Endothelial cell of umbilical vein (primary cell): ENCODE measurements at regions not wholly inside any gene's neighbourhood (a gene's known extent, or its start where the extent isn't known, plus 50 kb on each side); places are given as distances from the start of the nearest gene placed in this dataset.

Experiments
- BruUV-seq: library from RNA; stranded (reverse); fragments of 400-500 nt; replicated peaks from 2 replicates; lab custom pipeline; 2021; lab: Mats Ljungman, UMichigan
- CTCF ChIA-PET: fragments of 300-600, 350-600 bp; sonication (Branson Sonifier 250); formaldehyde crosslinking; loops from one replicate; lab custom pipeline; 2021; ENCODE audit warnings: antibody characterized with exemption, inconsistent platforms; lab: Charles Lee
- POLR2A ChIA-PET: fragments of 300-600, 350-600 bp; sonication (Branson Sonifier 250); formaldehyde crosslinking; loops from one replicate; lab custom pipeline; 2021; ENCODE audit warnings: antibody characterized with exemption, inconsistent platforms; lab: Charles Lee
- DNase-seq: peaks from one replicate; pipeline ENCODE4 v3.0.0-alpha.2; 2011; ENCODE audit warnings: low read depth, low spot score
- FAIRE-seq: peaks from 2 replicates; lab custom pipeline; 2011; peaks lifted over from hg19 to GRCh38; lab: Jason Lieb, UNC
- H2AFZ ChIP-seq: 2 replicates; pipeline ENCODE4 v1.6.0; 2012; ENCODE audit warnings: low read depth, low read length, control low read depth, inconsistent platforms
- H3K27ac ChIP-seq: 2 replicates; pipeline ENCODE4 v1.5.1; 2011; ENCODE audit warnings: low read depth, mild to moderate bottlenecking, control low read depth, low read length, moderate library complexity; ENCODE audit not compliant: insufficient read depth
- H3K27me3 ChIP-seq, 2 experiments: 2 replicates each; pipeline versions ENCODE4 v1.6.0 to v1.6.1; 2011; ENCODE audit warnings: low read length in 2 of 2, mixed read lengths in 1 of 2; ENCODE audit not compliant: control insufficient read depth in 2 of 2, insufficient read depth in 2 of 2
- H3K36me3 ChIP-seq, 2 experiments: 2 replicates in 1 of 2; 3 replicates in 1 of 2; pipeline ENCODE4 v1.5.1; 2011; ENCODE audit warnings: low read length in 2 of 2, mild to moderate bottlenecking in 1 of 2, moderate library complexity in 1 of 2; ENCODE audit not compliant: control insufficient read depth in 2 of 2, insufficient read depth in 2 of 2; ENCODE audit errors: extremely low read depth in 1 of 2
- H3K4me1 ChIP-seq: 3 replicates; pipeline ENCODE4 v1.5.1; 2011; ENCODE audit warnings: mild to moderate bottlenecking, low read length; ENCODE audit not compliant: control insufficient read depth, insufficient read depth; ENCODE audit errors: extremely low read depth
- H3K4me2 ChIP-seq: 2 replicates; pipeline ENCODE4 v1.6.1; 2011; ENCODE audit warnings: low read length, control low read depth, mixed read lengths; ENCODE audit not compliant: insufficient read depth
- H3K4me3 ChIP-seq, 3 experiments: fragments of 200-600 bp in 1 of 3; sonication (generic), shearing (Covaris generic) in 1 of 3; replicated peaks in 1 of 3; 2 replicates each; pipeline ENCODE4 v1.5.1; 2011 to 2016; ENCODE audit warnings: control low read depth in 3 of 3, low read length in 3 of 3, mild to moderate bottlenecking in 2 of 3, inconsistent platforms in 1 of 3, low read depth in 1 of 3, moderate library complexity in 1 of 3; ENCODE audit not compliant: insufficient read depth in 1 of 3
- H3K79me2 ChIP-seq: 2 replicates; pipeline ENCODE4 v1.6.0; 2012; ENCODE audit warnings: low read length, inconsistent platforms; ENCODE audit not compliant: control insufficient read depth, insufficient read depth
- H3K9ac ChIP-seq: replicated peaks from 2 replicates; pipeline ENCODE3; 2011; ENCODE audit warnings: low read length, control low read depth; ENCODE audit not compliant: insufficient read depth; ENCODE audit errors: extremely low read depth
- H3K9me1 ChIP-seq: replicated peaks from 3 replicates; pipeline ENCODE4 v1.6.0; 2011; ENCODE audit warnings: mild to moderate bottlenecking, low read length; ENCODE audit not compliant: control insufficient read depth, insufficient read depth; ENCODE audit errors: extremely low read depth
- H3K9me3 ChIP-seq: replicated peaks from 2 replicates; pipeline ENCODE4 v1.5.1; 2012; ENCODE audit warnings: low read length, inconsistent platforms; ENCODE audit not compliant: control insufficient read depth, insufficient read depth
- H4K20me1 ChIP-seq: replicated peaks from 2 replicates; pipeline ENCODE3; 2011; ENCODE audit warnings: mild to moderate bottlenecking, low read length; ENCODE audit not compliant: control insufficient read depth, insufficient read depth; ENCODE audit errors: extremely low read depth
- CTCF ChIP-seq, 2 donors: IDR thresholded peaks; 1 replicate in 1 of 2; 2 replicates in 1 of 2; pipeline ENCODE4 v1.5.1; 2011; ENCODE audit warnings: low read length in 2 of 2, mild to moderate bottlenecking in 2 of 2, moderate library complexity in 2 of 2, control low read depth in 1 of 2, inconsistent platforms in 1 of 2, low read depth in 1 of 2; ENCODE audit not compliant: insufficient read depth in 1 of 2; ENCODE audit errors: extremely low read depth in 1 of 2
- EZH2 ChIP-seq: IDR thresholded peaks from 2 replicates; pipeline ENCODE4 v1.6.1; 2012; ENCODE audit warnings: borderline replicate concordance, low read depth, mild to moderate bottlenecking, moderate library complexity, low read length, inconsistent platforms; ENCODE audit not compliant: severe bottlenecking
- FOS ChIP-seq: IDR thresholded peaks from 2 replicates; pipeline ENCODE4 v1.6.1; 2011; ENCODE audit warnings: mild to moderate bottlenecking, low read length, moderate library complexity, borderline replicate concordance; ENCODE audit not compliant: insufficient read depth
- GATA2 ChIP-seq: IDR thresholded peaks from 2 replicates; pipeline ENCODE4 v1.7.0; 2011; ENCODE audit warnings: low read depth, mild to moderate bottlenecking, moderate library complexity, mixed read lengths, low read length; ENCODE audit not compliant: insufficient read length, insufficient read depth
- JUN ChIP-seq: IDR thresholded peaks from 2 replicates; pipeline ENCODE4 v1.6.1; 2011; ENCODE audit warnings: borderline replicate concordance, low read depth; ENCODE audit not compliant: insufficient read length, insufficient read depth
- MAX ChIP-seq: IDR thresholded peaks from 2 replicates; pipeline ENCODE4 v1.6.1; 2011; ENCODE audit not compliant: insufficient read depth, insufficient read length
- MYC ChIP-seq: IDR thresholded peaks from one replicate; pipeline ENCODE4 v1.6.1; 2011; ENCODE audit warnings: mild to moderate bottlenecking, low read depth, low read length
- POLR2A ChIP-seq: IDR thresholded peaks from 2 replicates; pipeline ENCODE4 v1.6.1; 2012; ENCODE audit warnings: low read depth, mild to moderate bottlenecking, control low read depth, low read length
- POLR2AphosphoS5 ChIP-seq: IDR thresholded peaks from 2 replicates; pipeline ENCODE4 v1.6.1; 2012; ENCODE audit warnings: low read depth, mild to moderate bottlenecking, control low read depth, low read length, moderate library complexity; ENCODE audit not compliant: insufficient read depth
- dilution Hi-C: fragments of 300-500 bp; cut with MboI; formaldehyde crosslinking; loops from one replicate; pipeline ENCODE4 v1.15.0; 2019; ENCODE audit warnings: low sequenced_read_pairs; ENCODE audit not compliant: extremely low pct_ligation_motif_present
- intact Hi-C: fragments of 100-400 bp; cut with micrococcal nuclease; formaldehyde crosslinking; loops from one replicate; pipeline ENCODE4 v1.10.0; 2022

- FAIRE-seq (no peak), DNase-seq (no peak)
- intact Hi-C loops (no loop called here), dilution Hi-C loops (no loop called here)
- H3K27me3 ChIP-seq, result no peaks in the 10 kb centered on the region
- H3K4me1 ChIP-seq, result no peaks in the 10 kb centered on the region
- no peaks in the 10 kb centered on the region for H4K20me1 ChIP-seq
- no peak overlapping the region for H3K4me2 ChIP-seq
- H3K9ac ChIP-seq, result no peak overlapping the region
- H3K27ac ChIP-seq, result no peak overlapping the region
- no peaks in the 10 kb centered on the region for H3K9me3 ChIP-seq
- H3K79me2 ChIP-seq, result no peaks in the 10 kb centered on the region
- no peaks in the 10 kb centered on the region for H3K9me1 ChIP-seq
- no peak overlapping the region for H2AFZ ChIP-seq
- ChIA-PET CTCF (interaction anchor here (1.3 kb wide), 1 partner anchor 9 kb away, joined by 3 read pairs; no protein-coding TSS in a partner anchor), POLR2A (no interaction called here)
- no peak overlapping the region for H3K4me3 ChIP-seq
- H3K36me3 ChIP-seq, result no peaks in the 10 kb centered on the region
- no TSS peak for BruUV-seq
- TF ChIP-seq MYC (no peak), MAX (no peak), POLR2A (no peak), FOS (no peak), JUN (no peak), CTCF (IDR thresholded peaks at IDR 0.05; ENCODE audit: extremely low read depth in 1 of 2, insufficient read depth in 1 of 2, low read depth in 1 of 2, low read length in 2 of 2) (no peak), EZH2 (no peak), POLR2AphosphoS5 (no peak), GATA2 (no peak)
Observed at GRCh38 chr13:67481445-67481844, 251.3 kb upstream of the PCDH9 start.
